GM12865 (cell line): ENCODE measurements at regions not wholly inside any gene's neighbourhood (a gene's known extent, or its start where the extent isn't known, plus 50 kb on each side); places are given as distances from the start of the nearest gene placed in this dataset.
"Not testable (repeated sequence)": the region's sequence is repeated elsewhere in the genome, so short reads cannot be mapped to it uniquely, and the experiment has no call there.

ENCODE experiments used
- DNase-seq: peaks from one replicate; pipeline ENCODE4 v3.0.0; 2010; ENCODE audit warnings: low read depth
- H3K4me3 ChIP-seq: 2 replicates; pipeline ENCODE4 v1.5.1; 2011; ENCODE audit warnings: mild to moderate bottlenecking, low read depth, low read length, control low read depth
- CTCF ChIP-seq: IDR thresholded peaks from 2 replicates; pipeline ENCODE4 v1.5.1; 2011; ENCODE audit warnings: low read length, control low read depth, low read depth, inconsistent platforms; ENCODE audit not compliant: insufficient read depth; ENCODE audit errors: missing control alignments

GRCh38 chr6:23797041-23797440 is 329.0 kb upstream of the NRSN1 start:
- DNase-seq = no peak
- TF ChIP-seq CTCF = no peak
- H3K4me3 ChIP-seq = no peak overlapping the region

- not testable (repeated sequence) for H3K4me3 ChIP-seq
Measured at GRCh38 chr6:23804289-23804688, 321.7 kb upstream of the NRSN1 start.

GRCh38 chr6:23821141-23821540 is 304.9 kb upstream of the NRSN1 start:
- not testable (repeated sequence) for DNase-seq, H3K4me3 ChIP-seq

More at GRCh38 chr6:23804289-23804688, 321.7 kb upstream of the NRSN1 start:
- not testable (repeated sequence) for DNase-seq

- DNase-seq = no peak
- TF ChIP-seq CTCF = no peak
- no peak overlapping the region for H3K4me3 ChIP-seq
Measured at GRCh38 chr6:23823421-23823820, 302.6 kb upstream of the NRSN1 start.

- DNase-seq = peak; percentile 32
- H3K4me3 ChIP-seq = no peak overlapping the region
- TF ChIP-seq CTCF = no peak
Measured at GRCh38 chr6:23826572-23826971, 299.4 kb upstream of the NRSN1 start.

GRCh38 chr6:23828861-23829260 is 297.2 kb upstream of the NRSN1 start:
- H3K4me3 ChIP-seq = no peak overlapping the region
- no peak for TF ChIP-seq CTCF
- no peak for DNase-seq

- TF ChIP-seq CTCF = no peak
- DNase-seq = no peak
- H3K4me3 ChIP-seq = no peak overlapping the region
Measured at GRCh38 chr6:23841116-23841515, 284.9 kb upstream of the NRSN1 start.

- TF ChIP-seq CTCF = no peak
- no peak for DNase-seq
- H3K4me3 ChIP-seq = no peak overlapping the region
Measured at GRCh38 chr6:23842760-23843159, 283.3 kb upstream of the NRSN1 start.
